CD4-positive, CD25-positive, alpha-beta regulatory T cell (primary cell): ENCODE measurements at regions not wholly inside any gene's neighbourhood (a gene's known extent, or its start where the extent isn't known, plus 50 kb on each side); places are given as distances from the start of the nearest gene placed in this dataset.
A peak's percentile ranks its signal among the peaks of the same experiment; 100 is the strongest.

ENCODE experiments used
- ATAC-seq, 2 donors: fragments of 150-1000 bp; cut with Tn5 transposase; one replicate each; pipeline ENCODE4 v1.10.0; 2021; ENCODE audit warnings: low read depth in 2 of 2, moderate number of reproducible peaks in 2 of 2, moderate library complexity in 1 of 2
- DNase-seq, 3 donors: peaks; one replicate each; pipeline versions ENCODE4 v3.0.0 to v3.0.0-alpha.2; 2012 to 2022; ENCODE audit warnings: mixed read lengths in 1 of 3
- H3K27ac ChIP-seq: one replicate; pipeline ENCODE4 v1.7.0; 2013; ENCODE audit warnings: mild to moderate bottlenecking, low read length; ENCODE audit not compliant: insufficient read depth, poor library complexity, severe bottlenecking
- H3K27me3 ChIP-seq: one replicate; pipeline ENCODE4 v1.7.0; 2013; ENCODE audit warnings: low read length; ENCODE audit not compliant: control insufficient read depth, insufficient read depth
- H3K36me3 ChIP-seq: one replicate; pipeline ENCODE4 v1.7.0; 2013; ENCODE audit warnings: mild to moderate bottlenecking, low read length, moderate library complexity; ENCODE audit not compliant: control insufficient read depth, insufficient read depth
- H3K4me1 ChIP-seq: 2 replicates; pipeline ENCODE4 v1.7.0; 2013; ENCODE audit warnings: mild to moderate bottlenecking, low read length; ENCODE audit not compliant: insufficient read depth, control insufficient read depth, poor library complexity, severe bottlenecking
- H3K4me3 ChIP-seq: one replicate; pipeline ENCODE4 v1.7.0; 2013; ENCODE audit warnings: low read depth, mild to moderate bottlenecking, low read length, moderate library complexity
- H3K9me3 ChIP-seq, 2 experiments: 1 replicate in 1 of 2; 2 replicates in 1 of 2; pipeline ENCODE4 v1.7.0; 2013; ENCODE audit warnings: low read length in 2 of 2, mild to moderate bottlenecking in 1 of 2, moderate library complexity in 1 of 2; ENCODE audit not compliant: control insufficient read depth in 2 of 2
- H3K27ac Mint-ChIP-seq, 3 donors: one replicate each; pipeline ENCODE4 v1.8.0; 2020 to 2022; ENCODE audit warnings: mild to moderate bottlenecking in 3 of 3, mixed read lengths in 3 of 3, moderate library complexity in 2 of 3
- H3K27me3 Mint-ChIP-seq: one replicate; pipeline ENCODE4 v1.8.0; 2022; ENCODE audit warnings: mild to moderate bottlenecking, mixed read lengths
- H3K36me3 Mint-ChIP-seq: one replicate; pipeline ENCODE4 v1.8.0; 2020; ENCODE audit warnings: mixed read lengths
- H3K4me1 Mint-ChIP-seq, 4 donors: one replicate each; pipeline ENCODE4 v1.8.0; 2020 to 2022; ENCODE audit warnings: mixed read lengths in 4 of 4, mild to moderate bottlenecking in 1 of 4
- H3K4me3 Mint-ChIP-seq, 4 donors: one replicate each; pipeline ENCODE4 v1.8.0; 2020 to 2022; ENCODE audit warnings: mild to moderate bottlenecking in 4 of 4, mixed read lengths in 4 of 4, moderate library complexity in 3 of 4
- H3K9me3 Mint-ChIP-seq, 7 donors: one replicate each; pipeline ENCODE4 v1.8.0; 2020 to 2022; ENCODE audit warnings: mixed read lengths in 7 of 7, mild to moderate bottlenecking in 3 of 7, moderate library complexity in 2 of 7

- no peaks in the 10 kb centered on the region for H3K9me3 ChIP-seq
- H3K4me1 Mint-ChIP-seq, result peaks cover 20 to 93% (median 67%) of the 10 kb centered on the region in 4 donors
- peaks cover 0 to 1% (median 0%) of the 10 kb centered on the region in 7 donors for H3K9me3 Mint-ChIP-seq
- DNase-seq (peak in 1 of 3 donors; percentile 46), ATAC-seq (no peak)
- peak overlapping the region; percentile 94 for H3K27ac ChIP-seq
- no peaks in the 10 kb centered on the region for H3K27me3 Mint-ChIP-seq
- peaks cover 81% of the 10 kb centered on the region for H3K4me1 ChIP-seq
- H3K27me3 ChIP-seq, result no peaks in the 10 kb centered on the region
- peak overlapping the region; percentile 96 to 100 (median 98) for H3K27ac Mint-ChIP-seq
- peaks cover 8% of the 10 kb centered on the region for H3K36me3 Mint-ChIP-seq
- H3K4me3 Mint-ChIP-seq, result peak overlapping the region in 3 of 4 donors; percentile 78 to 88 (median 86)
- H3K36me3 ChIP-seq, result no peaks in the 10 kb centered on the region
- peak overlapping the region; percentile 56 for H3K4me3 ChIP-seq
Measured at GRCh38 chr1:23620605-23621004, 61.3 kb upstream of the ID3 start.

GRCh38 chr1:23619299-23620188 is 60.2 kb upstream of the ID3 start:
- H3K27me3 ChIP-seq, result no peaks in the 10 kb centered on the region
- peaks cover 87% of the 10 kb centered on the region for H3K4me1 ChIP-seq
- peaks cover 0 to 1% (median 0%) of the 10 kb centered on the region in 7 donors for H3K9me3 Mint-ChIP-seq
- ATAC-seq (peak; percentile 95 to 96), DNase-seq (peak; percentile 85 to 97 (median 91))
- H3K27ac Mint-ChIP-seq, result peak overlapping the region; percentile 97 to 100 (median 98)
- no peaks in the 10 kb centered on the region for H3K9me3 ChIP-seq
- H3K27ac ChIP-seq, result peak overlapping the region; percentile 94
- peaks cover 23 to 94% (median 71%) of the 10 kb centered on the region in 4 donors for H3K4me1 Mint-ChIP-seq
- H3K4me3 ChIP-seq, result peak overlapping the region; percentile 87
- no peaks in the 10 kb centered on the region for H3K36me3 ChIP-seq
- peak overlapping the region; percentile 86 to 94 (median 88) for H3K4me3 Mint-ChIP-seq
- H3K36me3 Mint-ChIP-seq, result peaks cover 8% of the 10 kb centered on the region
- H3K27me3 Mint-ChIP-seq, result no peaks in the 10 kb centered on the region

- Histone ChIP-seq H3K4me1 (peaks cover 88% of the 10 kb centered on the region), H3K36me3 (no peaks in the 10 kb centered on the region), H3K9me3 (no peaks in the 10 kb centered on the region), H3K27ac (peak overlapping the region; percentile 94), H3K4me3 (peak overlapping the region; percentile 87), H3K27me3 (no peaks in the 10 kb centered on the region)
- H3K4me1 Mint-ChIP-seq, result peaks cover 23 to 94% (median 73%) of the 10 kb centered on the region in 4 donors
- H3K27me3 Mint-ChIP-seq, result no peaks in the 10 kb centered on the region
- H3K36me3 Mint-ChIP-seq, result peaks cover 8% of the 10 kb centered on the region
- H3K9me3 Mint-ChIP-seq, result peaks cover 0 to 1% (median 0%) of the 10 kb centered on the region in 7 donors
- peak overlapping the region; percentile 86 to 94 (median 88) for H3K4me3 Mint-ChIP-seq
- peak overlapping the region; percentile 94 to 98 (median 97) for H3K27ac Mint-ChIP-seq
- DNase-seq (peak in 1 of 3 donors; percentile 31), ATAC-seq (no peak)
Measured at GRCh38 chr1:23618586-23619083, 59.3 kb upstream of the ID3 start.

GRCh38 chr1:23617084-23617521 is 57.8 kb upstream of the ID3 start:
- Histone ChIP-seq H3K36me3 (no peaks in the 10 kb centered on the region), H3K27me3 (no peaks in the 10 kb centered on the region), H3K27ac (peak overlapping the region; percentile 65), H3K4me1 (peaks cover 97% of the 10 kb centered on the region), H3K4me3 (peak overlapping the region; percentile 37), H3K9me3 (no peaks in the 10 kb centered on the region)
- peak overlapping the region in 3 of 4 donors; percentile 53 to 86 (median 81) for H3K4me3 Mint-ChIP-seq
- H3K27ac Mint-ChIP-seq, result peak overlapping the region; percentile 52 to 94 (median 89)
- peaks cover 3% of the 10 kb centered on the region for H3K36me3 Mint-ChIP-seq
- H3K4me1 Mint-ChIP-seq, result peaks cover 30 to 97% (median 77%) of the 10 kb centered on the region in 4 donors
- DNase-seq (no peak), ATAC-seq (no peak)
- no peaks in the 10 kb centered on the region for H3K27me3 Mint-ChIP-seq
- peaks cover 0 to 1% (median 0%) of the 10 kb centered on the region in 7 donors for H3K9me3 Mint-ChIP-seq

GRCh38 chr1:23616292-23616824 is 57.1 kb upstream of the ID3 start:
- Histone ChIP-seq H3K4me1 (peaks cover 97% of the 10 kb centered on the region), H3K27ac (peak overlapping the region; percentile 65), H3K4me3 (no peak overlapping the region), H3K36me3 (no peaks in the 10 kb centered on the region), H3K27me3 (no peaks in the 10 kb centered on the region), H3K9me3 (no peaks in the 10 kb centered on the region)
- Mint-ChIP-seq H3K9me3 (peaks cover 0 to 1% (median 0%) of the 10 kb centered on the region in 7 donors), H3K27ac (peak overlapping the region; percentile 89 to 94 (median 94)), H3K27me3 (no peaks in the 10 kb centered on the region), H3K4me3 (peak overlapping the region in 3 of 4 donors; percentile 27 to 86 (median 62)), H3K4me1 (peaks cover 30 to 97% (median 76%) of the 10 kb centered on the region in 4 donors), H3K36me3 (peaks cover 3% of the 10 kb centered on the region)
- DNase-seq, result no peak
- ATAC-seq, result no peak

GRCh38 chr1:23615852-23616251 is 56.6 kb upstream of the ID3 start:
- Mint-ChIP-seq H3K27ac (peak overlapping the region; percentile 89 to 94 (median 94)), H3K4me3 (peak overlapping the region; percentile 18 to 86 (median 40)), H3K9me3 (peaks cover 0 to 1% (median 0%) of the 10 kb centered on the region in 7 donors), H3K4me1 (peaks cover 30 to 97% (median 75%) of the 10 kb centered on the region in 4 donors), H3K27me3 (no peaks in the 10 kb centered on the region), H3K36me3 (peaks cover 3% of the 10 kb centered on the region)
- no peak for ATAC-seq
- Histone ChIP-seq H3K27ac (peak overlapping the region; percentile 78), H3K36me3 (no peaks in the 10 kb centered on the region), H3K9me3 (no peaks in the 10 kb centered on the region), H3K4me3 (no peak overlapping the region), H3K27me3 (no peaks in the 10 kb centered on the region), H3K4me1 (peaks cover 92% of the 10 kb centered on the region)
- no peak for DNase-seq

- no peaks in the 10 kb centered on the region for H3K27me3 ChIP-seq
- DNase-seq (no peak), ATAC-seq (no peak)
- Mint-ChIP-seq H3K36me3 (peaks cover 3% of the 10 kb centered on the region), H3K4me1 (peaks cover 30 to 97% (median 75%) of the 10 kb centered on the region in 4 donors), H3K4me3 (peak overlapping the region; percentile 18 to 86 (median 40)), H3K27ac (peak overlapping the region; percentile 89 to 94 (median 94)), H3K9me3 (no peaks in the 10 kb centered on the region), H3K27me3 (no peaks in the 10 kb centered on the region)
- H3K9me3 ChIP-seq, result no peaks in the 10 kb centered on the region
- H3K27ac ChIP-seq, result peak overlapping the region; percentile 78
- peak overlapping the region; percentile 37 for H3K4me3 ChIP-seq
- H3K4me1 ChIP-seq, result peaks cover 92% of the 10 kb centered on the region
- no peaks in the 10 kb centered on the region for H3K36me3 ChIP-seq
Measured at GRCh38 chr1:23615423-23615822, 56.1 kb upstream of the ID3 start.
